PC-9 (cell line): ENCODE measurements at regions not wholly inside any gene's neighbourhood (a gene's known extent, or its start where the extent isn't known, plus 50 kb on each side); places are given as distances from the start of the nearest gene placed in this dataset.

Experiments used
- CTCF ChIP-seq: fragments of 200-600 bp; sonication (generic); conservative IDR thresholded peaks from 2 replicates; pipeline ENCODE4 v1.6.1; 2017; ENCODE audit warnings: mixed run types, antibody characterized with exemption, mild to moderate bottlenecking, moderate library complexity
- EZH2 ChIP-seq: fragments of 200-600 bp; sonication (generic); IDR thresholded peaks from 2 replicates; pipeline ENCODE4 v1.8.0; 2017; ENCODE audit warnings: antibody characterized with exemption, low read depth

DNA sequence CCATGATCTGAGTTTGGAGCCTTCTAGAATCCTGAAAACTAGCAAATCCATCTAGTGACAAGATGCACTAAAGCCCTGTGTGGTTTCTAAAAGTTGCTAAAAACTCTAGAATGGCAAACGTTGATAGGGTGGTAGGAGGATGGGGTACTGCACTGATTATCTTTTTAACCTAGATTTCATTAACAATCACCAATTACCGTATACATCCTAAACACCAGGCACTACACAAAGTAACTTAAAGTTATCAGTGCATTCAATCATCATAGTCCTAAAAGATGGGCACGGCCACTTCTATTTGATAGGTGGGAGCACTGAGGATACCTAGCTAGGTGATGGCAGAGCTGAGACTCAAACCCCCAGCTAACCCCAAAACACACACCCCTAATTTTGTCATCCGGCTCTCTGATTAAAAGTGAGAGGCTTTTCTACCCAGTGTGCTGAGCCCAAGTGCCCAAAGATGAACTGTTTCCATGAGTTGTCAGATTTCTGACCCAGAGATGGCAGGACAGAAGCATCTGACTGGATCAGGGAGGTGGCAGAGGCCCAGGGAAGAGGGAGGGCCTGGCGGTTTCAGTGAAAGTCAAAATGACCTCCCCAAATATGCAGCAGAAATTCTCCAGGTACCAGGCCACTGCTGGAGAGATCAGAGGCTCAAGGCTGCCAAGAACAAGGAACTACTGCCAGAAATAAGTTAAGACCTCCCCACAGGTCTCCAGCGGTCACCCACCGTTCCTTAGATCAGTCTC is 396.8 kb downstream of the SOX9 start:
- TF ChIP-seq CTCF (no peak), EZH2 (no peak)
